ENCODE measurements at regions not wholly inside any gene's neighbourhood (a gene's known extent, or its start where the extent isn't known, plus 50 kb on each side); places are given as distances from the start of the nearest gene placed in this dataset.

GRCh38 chr3:78255403-78255802, 1215.5 kb downstream of the ROBO2 start:
- no peaks in the 10 kb centered on the region for H3K9me3 ChIP-seq (ENCODE audit: severe bottlenecking)
- ATAC-seq (ENCODE audit: low read depth) = no peak

GRCh38 chr3:78256123-78256522, 1216.2 kb downstream of the ROBO2 start:
- no peak overlapping the region for H3K4me3 ChIP-seq (ENCODE audit: severe bottlenecking)
- no peaks in the 10 kb centered on the region for H3K4me1 ChIP-seq (ENCODE audit: insufficient read depth, poor library complexity, severe bottlenecking)
- no peak for DNase-seq (ENCODE audit: low spot score)
- H3K27me3 ChIP-seq (ENCODE audit: insufficient read depth, poor library complexity, severe bottlenecking) = peaks cover under 1% of the 10 kb centered on the region
- ATAC-seq (ENCODE audit: low read depth) = no peak
- H3K9me3 ChIP-seq (ENCODE audit: severe bottlenecking) = no peaks in the 10 kb centered on the region
- H3K27ac ChIP-seq (ENCODE audit: poor library complexity, severe bottlenecking) = no peak overlapping the region
- no peaks in the 10 kb centered on the region for H3K36me3 ChIP-seq (ENCODE audit: low read depth)
- no peak for TF ChIP-seq CTCF (IDR thresholded peaks at IDR 0.05; ENCODE audit: poor library complexity, severe bottlenecking)

More at GRCh38 chr3:78255403-78255802, 1215.5 kb downstream of the ROBO2 start:
- H3K27me3 ChIP-seq (ENCODE audit: insufficient read depth, poor library complexity, severe bottlenecking) = no peaks in the 10 kb centered on the region
- no peaks in the 10 kb centered on the region for H3K36me3 ChIP-seq (ENCODE audit: low read depth)
- DNase-seq (ENCODE audit: low spot score) = no peak
- H3K4me1 ChIP-seq (ENCODE audit: insufficient read depth, poor library complexity, severe bottlenecking) = no peaks in the 10 kb centered on the region
- no peak for TF ChIP-seq CTCF (IDR thresholded peaks at IDR 0.05; ENCODE audit: poor library complexity, severe bottlenecking)
- H3K4me3 ChIP-seq (ENCODE audit: severe bottlenecking) = no peak overlapping the region
- no peak overlapping the region for H3K27ac ChIP-seq (ENCODE audit: poor library complexity, severe bottlenecking)

- TF ChIP-seq CTCF (IDR thresholded peaks at IDR 0.05; ENCODE audit: poor library complexity, severe bottlenecking) = no peak
- H3K9me3 ChIP-seq (ENCODE audit: severe bottlenecking) = no peaks in the 10 kb centered on the region
- H3K27me3 ChIP-seq (ENCODE audit: insufficient read depth, poor library complexity, severe bottlenecking) = peaks cover 3% of the 10 kb centered on the region
- no peak for ATAC-seq (ENCODE audit: low read depth)
- no peaks in the 10 kb centered on the region for H3K36me3 ChIP-seq (ENCODE audit: low read depth)
- no peaks in the 10 kb centered on the region for H3K4me1 ChIP-seq (ENCODE audit: insufficient read depth, poor library complexity, severe bottlenecking)
- H3K4me3 ChIP-seq (ENCODE audit: severe bottlenecking) = no peak overlapping the region
- DNase-seq (ENCODE audit: low spot score) = no peak
- no peak overlapping the region for H3K27ac ChIP-seq (ENCODE audit: poor library complexity, severe bottlenecking)
Measured at GRCh38 chr3:78257951-78258530, 1218.1 kb downstream of the ROBO2 start.

- no peaks in the 10 kb centered on the region for H3K9me3 ChIP-seq (ENCODE audit: severe bottlenecking)
Measured at GRCh38 chr3:78258798-78259197, 1218.9 kb downstream of the ROBO2 start.

More at GRCh38 chr3:78258798-78259197, 1218.9 kb downstream of the ROBO2 start:
- H3K27me3 ChIP-seq (ENCODE audit: insufficient read depth, poor library complexity, severe bottlenecking) = peaks cover 3% of the 10 kb centered on the region
- H3K27ac ChIP-seq (ENCODE audit: poor library complexity, severe bottlenecking) = no peak overlapping the region
- TF ChIP-seq CTCF (IDR thresholded peaks at IDR 0.05; ENCODE audit: poor library complexity, severe bottlenecking) = no peak
- no peak overlapping the region for H3K4me3 ChIP-seq (ENCODE audit: severe bottlenecking)
- ATAC-seq (ENCODE audit: low read depth) (no peak), DNase-seq (ENCODE audit: low spot score) (no peak)
- H3K36me3 ChIP-seq (ENCODE audit: low read depth) = no peaks in the 10 kb centered on the region
- no peaks in the 10 kb centered on the region for H3K4me1 ChIP-seq (ENCODE audit: insufficient read depth, poor library complexity, severe bottlenecking)
